GM21737 (cell line): ENCODE measurements at regions not wholly inside any gene's neighbourhood (a gene's known extent, or its start where the extent isn't known, plus 50 kb on each side); places are given as distances from the start of the nearest gene placed in this dataset.

Source experiments
- ATAC-seq: cut with Tn5 transposase; IDR thresholded peaks from one replicate; pipeline ENCODE4 v1.9.1; 2021; ENCODE audit warnings: mild to moderate bottlenecking, moderate library complexity; ENCODE audit not compliant: unreplicated experiment

- ATAC-seq, result no peak
These were observed 508.4 kb downstream of the CDH26 start for GRCh38 chr20:60466687-60467022.

GRCh38 chr20:60467078-60467477, 508.9 kb downstream of the CDH26 start:
- ATAC-seq, result no peak

GRCh38 chr20:60467771-60468170, 509.5 kb downstream of the CDH26 start:
- ATAC-seq, result no peak

GRCh38 chr20:60469829-60470228, 511.6 kb downstream of the CDH26 start:
- no peak for ATAC-seq

- ATAC-seq, result no peak
These were observed 512.1 kb downstream of the CDH26 start for GRCh38 chr20:60470366-60470765.

- ATAC-seq, result no peak
These were observed 515.0 kb downstream of the CDH26 start for GRCh38 chr20:60473211-60473610.

- ATAC-seq, result no peak
These were observed 516.2 kb downstream of the CDH26 start for GRCh38 chr20:60474385-60474910.

GRCh38 chr20:60476045-60476444, 517.8 kb downstream of the CDH26 start:
- ATAC-seq, result no peak

GRCh38 chr20:60477958-60478357, 519.7 kb downstream of the CDH26 start:
- ATAC-seq, result no peak

GRCh38 chr20:60478533-60478932, 520.3 kb downstream of the CDH26 start:
- ATAC-seq, result no peak

- no peak for ATAC-seq
These were observed 522.9 kb downstream of the CDH26 start for GRCh38 chr20:60480950-60481742.

GRCh38 chr20:60481743-60482133, 523.5 kb downstream of the CDH26 start:
- no peak for ATAC-seq

- no peak for ATAC-seq
These were observed 524.2 kb downstream of the CDH26 start for GRCh38 chr20:60482221-60483008.

GRCh38 chr20:60483371-60483770, 525.1 kb downstream of the CDH26 start:
- no peak for ATAC-seq

GRCh38 chr20:60484316-60484715, 526.1 kb downstream of the CDH26 start:
- no peak for ATAC-seq

GRCh38 chr20:60485012-60485760, 527.0 kb downstream of the CDH26 start:
- ATAC-seq, result no peak

GRCh38 chr20:60486315-60486714, 528.1 kb downstream of the CDH26 start:
- ATAC-seq, result no peak

GRCh38 chr20:60486937-60487336, 528.7 kb downstream of the CDH26 start:
- ATAC-seq, result no peak

- ATAC-seq, result no peak
These were observed 532.2 kb downstream of the CDH26 start for GRCh38 chr20:60490217-60491050.

- ATAC-seq, result no peak
These were observed 532.9 kb downstream of the CDH26 start for GRCh38 chr20:60491051-60491581.
